ENCODE measurements at regions not wholly inside any gene's neighbourhood (a gene's known extent, or its start where the extent isn't known, plus 50 kb on each side); places are given as distances from the start of the nearest gene placed in this dataset.

GRCh38 chr14:99040711-99041110 is 231.3 kb downstream of the BCL11B start:
- no peak for DNase-seq

- DNase-seq, result no peak
Observed at GRCh38 chr14:99041141-99041819, 230.7 kb downstream of the BCL11B start.

GRCh38 chr14:99041820-99042174 is 230.2 kb downstream of the BCL11B start:
- DNase-seq, result no peak

GRCh38 chr14:99042381-99043266 is 229.4 kb downstream of the BCL11B start:
- no peak for DNase-seq

- DNase-seq, result no peak
Observed at GRCh38 chr14:99043267-99043615, 228.8 kb downstream of the BCL11B start.

GRCh38 chr14:99043756-99044155 is 228.2 kb downstream of the BCL11B start:
- no peak for DNase-seq

GRCh38 chr14:99047441-99048031 is 224.5 kb downstream of the BCL11B start:
- no peak for DNase-seq

GRCh38 chr14:99050309-99050708 is 221.7 kb downstream of the BCL11B start:
- no peak for DNase-seq

GRCh38 chr14:99052467-99052866 is 219.5 kb downstream of the BCL11B start:
- DNase-seq, result no peak

GRCh38 chr14:99055019-99055418 is 217.0 kb downstream of the BCL11B start:
- no peak for DNase-seq

- no peak for DNase-seq
Observed at GRCh38 chr14:99055816-99056215, 216.2 kb downstream of the BCL11B start.

- no peak for DNase-seq
Observed at GRCh38 chr14:99057576-99058083, 214.4 kb downstream of the BCL11B start.

GRCh38 chr14:99058542-99058941 is 213.5 kb downstream of the BCL11B start:
- no peak for DNase-seq

GRCh38 chr14:99062216-99062615 is 209.8 kb downstream of the BCL11B start:
- no peak for DNase-seq

GRCh38 chr14:99062772-99063418 is 209.1 kb downstream of the BCL11B start:
- DNase-seq, result no peak

GRCh38 chr14:99063620-99064225 is 208.3 kb downstream of the BCL11B start:
- DNase-seq, result no peak

- no peak for DNase-seq
Observed at GRCh38 chr14:99064262-99064954, 207.6 kb downstream of the BCL11B start.

- no peak for DNase-seq
Observed at GRCh38 chr14:99065551-99065950, 206.4 kb downstream of the BCL11B start.

- no peak for DNase-seq
Observed at GRCh38 chr14:99066378-99066777, 205.6 kb downstream of the BCL11B start.

- no peak for DNase-seq
Observed at GRCh38 chr14:99067141-99067920, 204.7 kb downstream of the BCL11B start.

GRCh38 chr14:99067927-99068326 is 204.1 kb downstream of the BCL11B start:
- DNase-seq, result no peak
